Gastrocnemius medialis (tissue), 4 donors: ENCODE measurements at regions not wholly inside any gene's neighbourhood (a gene's known extent, or its start where the extent isn't known, plus 50 kb on each side); places are given as distances from the start of the nearest gene placed in this dataset.

Experiments
- POLR2A ChIP-seq, 2 donors: fragments of 450-650 bp; IDR thresholded peaks; one replicate each; pipeline ENCODE4 v1.6.1; 2017; ENCODE audit warnings: antibody characterized with exemption in 2 of 2, mild to moderate bottlenecking in 2 of 2, moderate library complexity in 2 of 2
- TF ChIP-seq, protein P1 (sequence below), 5 experiments: fragments of 450-650 bp in 3 of 5; fragments of 200-600 bp in 2 of 5; sonication (generic) in 2 of 5; IDR thresholded peaks in 4 of 5; conservative IDR thresholded peaks in 1 of 5; 1 replicate in 4 of 5; 2 replicates in 1 of 5; pipeline ENCODE4 v1.5.1; 2016 to 2019; ENCODE audit warnings: antibody characterized with exemption in 5 of 5, mild to moderate bottlenecking in 3 of 5, moderate library complexity in 3 of 5

DNA sequence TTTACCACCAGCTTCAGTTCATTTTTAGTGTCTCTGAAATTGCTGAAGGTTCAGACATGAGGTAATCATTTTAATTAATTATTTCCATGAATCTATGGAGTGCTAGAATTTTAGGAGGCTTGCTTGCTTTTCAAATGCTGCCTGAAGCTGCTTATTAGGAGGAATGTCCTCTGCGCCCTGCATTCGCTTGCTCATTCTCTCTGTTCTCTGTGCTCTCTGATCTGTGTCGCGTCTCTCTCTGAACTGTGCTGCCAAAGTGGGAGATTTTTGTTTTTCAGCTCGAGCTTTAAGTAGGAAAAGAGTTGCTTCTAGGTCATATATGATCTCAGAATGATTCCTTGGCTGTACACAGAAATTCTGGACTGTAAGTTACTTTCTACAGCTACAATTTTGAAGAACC, 101.7 kb upstream of the PRR16 start:
- TF ChIP-seq, protein P1, sequence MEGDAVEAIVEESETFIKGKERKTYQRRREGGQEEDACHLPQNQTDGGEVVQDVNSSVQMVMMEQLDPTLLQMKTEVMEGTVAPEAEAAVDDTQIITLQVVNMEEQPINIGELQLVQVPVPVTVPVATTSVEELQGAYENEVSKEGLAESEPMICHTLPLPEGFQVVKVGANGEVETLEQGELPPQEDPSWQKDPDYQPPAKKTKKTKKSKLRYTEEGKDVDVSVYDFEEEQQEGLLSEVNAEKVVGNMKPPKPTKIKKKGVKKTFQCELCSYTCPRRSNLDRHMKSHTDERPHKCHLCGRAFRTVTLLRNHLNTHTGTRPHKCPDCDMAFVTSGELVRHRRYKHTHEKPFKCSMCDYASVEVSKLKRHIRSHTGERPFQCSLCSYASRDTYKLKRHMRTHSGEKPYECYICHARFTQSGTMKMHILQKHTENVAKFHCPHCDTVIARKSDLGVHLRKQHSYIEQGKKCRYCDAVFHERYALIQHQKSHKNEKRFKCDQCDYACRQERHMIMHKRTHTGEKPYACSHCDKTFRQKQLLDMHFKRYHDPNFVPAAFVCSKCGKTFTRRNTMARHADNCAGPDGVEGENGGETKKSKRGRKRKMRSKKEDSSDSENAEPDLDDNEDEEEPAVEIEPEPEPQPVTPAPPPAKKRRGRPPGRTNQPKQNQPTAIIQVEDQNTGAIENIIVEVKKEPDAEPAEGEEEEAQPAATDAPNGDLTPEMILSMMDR (IDR thresholded peaks at IDR 0.05 in 4 of 5, conservative IDR thresholded peaks at IDR 0.05 in 1 of 5), result no peak
- no peak for TF ChIP-seq POLR2A (IDR thresholded peaks at IDR 0.05)
